WTC11 (cell line): ENCODE measurements at regions not wholly inside any gene's neighbourhood (a gene's known extent, or its start where the extent isn't known, plus 50 kb on each side); places are given as distances from the start of the nearest gene placed in this dataset.

Source experiments
- CTCF ChIP-seq: fragments of 200-600 bp; IDR thresholded peaks from 2 replicates; pipeline ENCODE4 v1.8.0; 2022; ENCODE audit warnings: antibody characterized with exemption
- E2F4 ChIP-seq: sonication (generic); formaldehyde crosslinking; IDR thresholded peaks from 2 replicates; pipeline ENCODE4 v1.8.1; 2022; ENCODE audit warnings: low read depth, mild to moderate bottlenecking, moderate library complexity, missing genetic modification reagents, borderline replicate concordance
- ETV6 ChIP-seq: sonication (generic); formaldehyde crosslinking; IDR thresholded peaks from 2 replicates; pipeline ENCODE4 v1.8.1; 2022; ENCODE audit warnings: mild to moderate bottlenecking, missing genetic modification reagents
- ZBTB43 ChIP-seq: sonication (generic); formaldehyde crosslinking; IDR thresholded peaks from 2 replicates; pipeline ENCODE4 v1.8.1; 2023; ENCODE audit warnings: mild to moderate bottlenecking, missing genetic modification reagents
- ZNF232 ChIP-seq: sonication (generic); formaldehyde crosslinking; IDR thresholded peaks from 2 replicates; pipeline ENCODE4 v1.8.0; 2022; ENCODE audit warnings: mild to moderate bottlenecking, missing genetic modification reagents
- ZNF263 ChIP-seq: sonication (generic); formaldehyde crosslinking; IDR thresholded peaks from 2 replicates; pipeline ENCODE4 v1.8.1; 2022; ENCODE audit warnings: low read depth, mild to moderate bottlenecking, moderate library complexity, missing genetic modification reagents

GRCh38 chr6:15735567-15736265 is 72.9 kb upstream of the DTNBP1 start:
- TF ChIP-seq CTCF (no peak), E2F4 (no peak), ZBTB43 (CRISPR knock-in tag) (no peak), ZNF232 (CRISPR knock-in tag) (no peak), ZNF263 (no peak), ETV6 (CRISPR knock-in tag) (no peak)
